ENCODE measurements at regions not wholly inside any gene's neighbourhood (a gene's known extent, or its start where the extent isn't known, plus 50 kb on each side); places are given as distances from the start of the nearest gene placed in this dataset.

DNA sequence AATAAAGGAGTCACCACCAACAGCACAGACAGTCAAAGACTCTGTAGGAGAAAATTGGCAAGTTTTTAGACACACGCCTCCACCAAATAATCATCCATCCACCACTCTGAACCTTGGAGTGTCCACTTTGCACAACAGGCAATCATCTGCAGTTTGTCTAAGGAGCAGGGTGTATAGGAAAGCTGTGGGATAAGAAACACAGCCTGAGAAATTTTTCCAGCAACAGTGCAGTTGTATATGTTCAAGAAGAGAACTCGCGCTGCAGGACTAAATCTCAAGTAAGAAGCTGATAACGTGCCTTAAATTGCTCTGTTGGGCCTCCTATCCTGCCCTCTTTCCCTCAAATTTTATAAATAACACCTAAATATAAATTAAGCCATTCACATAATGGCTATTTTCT lies 136.7 kb upstream of the PPARGC1A start:
- no peak overlapping the region for H3K4me3 ChIP-seq (ENCODE audit: low read depth, low read length)
- DNase-seq (ENCODE audit: low read depth) = no peak
- TF ChIP-seq, protein P1, sequence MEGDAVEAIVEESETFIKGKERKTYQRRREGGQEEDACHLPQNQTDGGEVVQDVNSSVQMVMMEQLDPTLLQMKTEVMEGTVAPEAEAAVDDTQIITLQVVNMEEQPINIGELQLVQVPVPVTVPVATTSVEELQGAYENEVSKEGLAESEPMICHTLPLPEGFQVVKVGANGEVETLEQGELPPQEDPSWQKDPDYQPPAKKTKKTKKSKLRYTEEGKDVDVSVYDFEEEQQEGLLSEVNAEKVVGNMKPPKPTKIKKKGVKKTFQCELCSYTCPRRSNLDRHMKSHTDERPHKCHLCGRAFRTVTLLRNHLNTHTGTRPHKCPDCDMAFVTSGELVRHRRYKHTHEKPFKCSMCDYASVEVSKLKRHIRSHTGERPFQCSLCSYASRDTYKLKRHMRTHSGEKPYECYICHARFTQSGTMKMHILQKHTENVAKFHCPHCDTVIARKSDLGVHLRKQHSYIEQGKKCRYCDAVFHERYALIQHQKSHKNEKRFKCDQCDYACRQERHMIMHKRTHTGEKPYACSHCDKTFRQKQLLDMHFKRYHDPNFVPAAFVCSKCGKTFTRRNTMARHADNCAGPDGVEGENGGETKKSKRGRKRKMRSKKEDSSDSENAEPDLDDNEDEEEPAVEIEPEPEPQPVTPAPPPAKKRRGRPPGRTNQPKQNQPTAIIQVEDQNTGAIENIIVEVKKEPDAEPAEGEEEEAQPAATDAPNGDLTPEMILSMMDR (IDR thresholded peaks at IDR 0.05; ENCODE audit: control insufficient read depth, extremely low read depth, insufficient read depth) = no peak

DNA sequence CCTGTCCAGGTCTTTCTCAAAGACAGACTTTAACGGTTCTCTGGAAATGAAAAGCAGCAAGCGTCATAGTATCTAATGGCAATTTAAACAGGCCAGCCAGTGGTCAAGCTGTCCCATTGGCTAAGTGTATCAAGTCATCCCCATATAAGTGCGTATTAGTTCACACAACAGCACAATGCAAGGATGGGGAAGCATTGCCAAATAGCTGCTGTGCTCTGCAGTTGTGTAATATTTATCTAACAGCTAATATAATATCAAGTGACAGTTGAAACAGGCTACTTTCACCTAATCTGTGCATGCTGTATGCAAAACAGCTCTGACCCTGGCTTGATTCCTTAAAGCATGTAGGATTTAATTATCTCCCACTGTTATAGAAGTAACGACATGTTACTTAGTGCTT lies 134.8 kb upstream of the PPARGC1A start:
- H3K4me3 ChIP-seq (ENCODE audit: low read depth, low read length) = no peak overlapping the region
- TF ChIP-seq, protein P1 (IDR thresholded peaks at IDR 0.05; ENCODE audit: control insufficient read depth, extremely low read depth, insufficient read depth) = no peak
- DNase-seq (ENCODE audit: low read depth) = peak; percentile 10

DNA sequence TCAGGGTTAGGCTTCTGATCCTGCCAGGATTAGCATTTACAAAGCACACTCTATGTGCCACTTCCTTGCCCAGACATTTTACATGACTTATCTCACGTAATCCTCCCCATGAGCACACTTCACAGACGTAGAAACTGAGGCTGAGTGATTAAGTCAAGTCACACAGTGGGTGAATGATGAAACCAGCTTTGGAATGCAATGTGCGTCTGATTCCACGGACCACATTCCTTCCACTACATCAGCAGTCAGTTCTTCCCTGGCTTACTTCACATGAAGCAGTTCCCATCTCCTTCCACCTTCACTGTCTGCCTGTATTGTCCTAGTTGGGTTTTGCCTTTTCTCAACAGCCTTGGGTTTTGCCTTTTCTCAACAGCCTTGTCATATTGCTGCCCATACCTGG lies 134.3 kb upstream of the PPARGC1A start:
- no peak for DNase-seq (ENCODE audit: low read depth)
- H3K4me3 ChIP-seq (ENCODE audit: low read depth, low read length) = no peak overlapping the region
- TF ChIP-seq, protein P1 (IDR thresholded peaks at IDR 0.05; ENCODE audit: control insufficient read depth, extremely low read depth, insufficient read depth) = no peak

DNA sequence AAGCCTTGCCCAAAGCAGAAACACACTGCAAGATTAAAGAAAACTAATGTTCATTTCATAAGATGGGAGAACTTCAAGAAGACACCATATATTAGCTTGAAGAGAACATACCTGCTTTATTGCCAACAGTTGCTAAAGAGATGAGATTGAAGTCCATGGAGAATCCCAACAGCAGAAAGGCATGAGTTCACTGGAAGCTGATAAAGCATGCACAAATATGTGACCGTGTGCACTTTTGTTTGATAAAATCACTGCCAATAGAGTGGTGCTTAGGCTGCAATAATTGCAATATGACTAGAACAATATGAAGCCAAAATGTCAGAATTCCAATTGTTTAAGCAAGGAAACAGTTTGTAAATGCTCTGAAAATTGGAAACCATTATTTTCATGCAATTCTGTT lies 125.9 kb upstream of the PPARGC1A start:
- no peak for DNase-seq (ENCODE audit: low read depth)
- TF ChIP-seq, protein P1 (IDR thresholded peaks at IDR 0.05; ENCODE audit: control insufficient read depth, extremely low read depth, insufficient read depth) = no peak
- no peak overlapping the region for H3K4me3 ChIP-seq (ENCODE audit: low read depth, low read length)

DNA sequence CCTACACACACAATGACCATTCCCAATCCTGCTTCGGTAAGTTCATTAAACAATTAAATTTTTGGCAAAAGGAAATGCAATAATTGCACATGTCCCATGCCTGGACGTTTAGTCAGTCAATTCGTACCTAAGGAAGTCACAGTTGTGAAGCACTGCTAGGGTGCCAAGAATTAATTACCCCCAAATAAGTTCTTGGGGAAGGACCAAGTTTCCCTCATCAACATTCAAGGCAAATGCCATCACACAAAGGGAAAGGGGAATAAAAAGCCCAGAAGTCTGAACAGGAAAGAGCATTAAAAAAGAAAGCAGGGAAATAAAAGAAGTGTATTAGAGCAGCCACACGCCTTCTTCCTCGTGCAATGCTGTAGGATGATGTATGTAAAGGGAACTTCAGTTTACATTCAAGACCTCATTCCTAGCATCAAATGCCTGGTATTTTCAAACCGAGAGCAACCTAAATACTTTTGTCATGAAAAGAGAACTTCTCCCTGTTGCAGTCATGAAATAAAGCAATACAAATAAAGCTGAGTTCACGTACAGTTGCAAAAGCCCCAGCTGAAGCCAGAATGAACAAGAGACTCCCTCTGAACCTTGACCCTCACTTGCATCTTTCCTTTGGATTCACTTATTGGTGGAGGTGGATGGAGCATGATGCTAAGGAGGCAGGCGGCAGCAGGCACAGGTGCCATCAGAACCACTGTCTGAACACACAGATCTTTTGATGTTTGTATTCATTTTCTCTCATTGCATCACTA lies 124.0 kb upstream of the PPARGC1A start:
- DNase-seq (ENCODE audit: low read depth) = no peak
- TF ChIP-seq, protein P1 (IDR thresholded peaks at IDR 0.05; ENCODE audit: control insufficient read depth, extremely low read depth, insufficient read depth) = no peak
- H3K4me3 ChIP-seq (ENCODE audit: low read depth, low read length) = no peak overlapping the region

DNA sequence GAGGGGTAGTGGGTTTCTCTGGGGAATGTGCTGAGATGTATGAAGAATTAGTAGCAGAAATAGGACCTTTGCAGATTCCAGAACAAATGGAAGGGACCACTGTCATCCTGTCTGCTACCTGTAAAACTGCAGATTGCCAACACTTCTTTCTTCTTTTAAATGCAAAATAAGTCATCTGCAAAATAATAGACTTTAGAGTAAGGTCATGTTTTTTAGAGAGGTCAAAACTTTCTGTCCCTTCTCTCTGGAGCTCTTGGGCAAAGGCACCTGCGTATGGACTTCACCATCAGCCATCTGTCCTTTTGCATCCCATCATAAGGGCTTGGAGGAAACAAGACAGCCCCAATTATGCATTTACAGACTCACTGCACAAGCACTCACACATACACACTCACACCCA lies 121.1 kb upstream of the PPARGC1A start:
- no peak for DNase-seq (ENCODE audit: low read depth)
- H3K4me3 ChIP-seq (ENCODE audit: low read depth, low read length) = no peak overlapping the region
- TF ChIP-seq, protein P1 (IDR thresholded peaks at IDR 0.05; ENCODE audit: control insufficient read depth, extremely low read depth, insufficient read depth) = no peak

DNA sequence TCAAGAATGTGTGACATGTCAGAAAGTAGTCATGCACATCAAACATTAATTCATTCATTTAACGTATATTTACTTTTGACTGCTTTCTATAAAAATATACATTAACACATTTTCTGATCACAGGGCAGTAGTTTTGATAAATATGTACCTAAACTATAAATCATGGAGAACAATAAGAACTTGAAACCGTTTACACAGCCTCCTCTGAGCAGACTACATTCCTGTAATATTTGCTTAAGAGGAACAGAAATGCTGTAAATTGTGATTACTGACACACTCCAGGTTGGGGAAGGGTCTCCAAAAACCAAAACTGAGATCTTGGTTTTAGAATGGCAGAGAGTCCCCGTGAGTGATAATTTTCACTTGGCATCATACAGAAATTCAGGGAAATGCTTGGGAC lies 120.7 kb upstream of the PPARGC1A start:
- TF ChIP-seq, protein P1 (IDR thresholded peaks at IDR 0.05; ENCODE audit: control insufficient read depth, extremely low read depth, insufficient read depth) = no peak
- DNase-seq (ENCODE audit: low read depth) = peak; percentile 36
- H3K4me3 ChIP-seq (ENCODE audit: low read depth, low read length) = no peak overlapping the region
